Naive thymus-derived CD4-positive, alpha-beta T cell (primary cell): ENCODE measurements at regions not wholly inside any gene's neighbourhood (a gene's known extent, or its start where the extent isn't known, plus 50 kb on each side); places are given as distances from the start of the nearest gene placed in this dataset.

Source experiments
- ATAC-seq: fragments of 150-1000 bp; cut with Tn5 transposase; 2 replicates; pipeline ENCODE4 v1.10.0; 2021; ENCODE audit warnings: mild to moderate bottlenecking, moderate library complexity
- CTCF ChIA-PET: fragments of 350-600 bp; sonication (Branson Sonifier 250); formaldehyde crosslinking; loops from one replicate; lab custom pipeline; 2021; ENCODE audit warnings: antibody characterized with exemption; lab: Charles Lee
- POLR2A ChIA-PET: fragments of 350-600 bp; sonication (Branson Sonifier 250); formaldehyde crosslinking; loops from one replicate; lab custom pipeline; 2021; ENCODE audit warnings: antibody characterized with exemption, inconsistent platforms; lab: Charles Lee
- DNase-seq, 9 donors: peaks; one replicate each; pipeline versions ENCODE4 v3.0.0 to v3.0.0-alpha.2; 2020 to 2022; ENCODE audit warnings: mixed read lengths in 1 of 9
- H3K27ac ChIP-seq: one replicate; pipeline ENCODE4 v1.7.0; 2013; ENCODE audit warnings: mild to moderate bottlenecking, low read depth, low read length, moderate library complexity
- H3K27me3 ChIP-seq, 2 donors: one replicate each; pipeline ENCODE4 v1.7.0; 2013; ENCODE audit warnings: low read length in 2 of 2, mild to moderate bottlenecking in 2 of 2, moderate library complexity in 2 of 2; ENCODE audit not compliant: control insufficient read depth in 2 of 2, insufficient read depth in 2 of 2
- H3K36me3 ChIP-seq, 3 experiments: 1 replicate in 2 of 3; 2 replicates in 1 of 3; pipeline ENCODE4 v1.7.0; 2013; ENCODE audit warnings: low read length in 3 of 3, mild to moderate bottlenecking in 3 of 3, moderate library complexity in 1 of 3; ENCODE audit not compliant: insufficient read depth in 3 of 3, control insufficient read depth in 2 of 3
- H3K4me1 ChIP-seq, 2 donors: one replicate each; pipeline ENCODE4 v1.7.0; 2013; ENCODE audit warnings: low read length in 2 of 2, mild to moderate bottlenecking in 2 of 2, moderate library complexity in 1 of 2; ENCODE audit not compliant: control insufficient read depth in 2 of 2, insufficient read depth in 2 of 2
- H3K4me3 ChIP-seq: 2 replicates; pipeline ENCODE4 v1.7.0; 2013; ENCODE audit warnings: mild to moderate bottlenecking, low read length
- H3K9me3 ChIP-seq, 3 experiments: 1 replicate in 2 of 3; 2 replicates in 1 of 3; pipeline ENCODE4 v1.7.0; 2013; ENCODE audit warnings: low read length in 3 of 3; ENCODE audit not compliant: control insufficient read depth in 2 of 3
- H3K27ac Mint-ChIP-seq, 9 donors: one replicate each; pipeline ENCODE4 v1.8.0; 2020 to 2022; ENCODE audit warnings: mixed read lengths in 9 of 9, mild to moderate bottlenecking in 8 of 9, moderate library complexity in 5 of 9, inconsistent platforms in 2 of 9
- H3K27me3 Mint-ChIP-seq, 5 donors: one replicate each; pipeline ENCODE4 v1.8.0; 2021 to 2022; ENCODE audit warnings: mixed read lengths in 5 of 5, mild to moderate bottlenecking in 1 of 5
- H3K36me3 Mint-ChIP-seq, 5 donors: one replicate each; pipeline ENCODE4 v1.8.0; 2020 to 2022; ENCODE audit warnings: mixed read lengths in 5 of 5, mild to moderate bottlenecking in 3 of 5, inconsistent platforms in 1 of 5
- H3K4me1 Mint-ChIP-seq, 7 donors: one replicate each; pipeline ENCODE4 v1.8.0; 2020 to 2022; ENCODE audit warnings: mixed read lengths in 7 of 7, mild to moderate bottlenecking in 3 of 7, inconsistent platforms in 1 of 7
- H3K4me3 Mint-ChIP-seq, 10 donors: one replicate each; pipeline ENCODE4 v1.8.0; 2020 to 2022; ENCODE audit warnings: mild to moderate bottlenecking in 10 of 10, mixed read lengths in 10 of 10, moderate library complexity in 6 of 10, inconsistent platforms in 2 of 10
- H3K9me3 Mint-ChIP-seq, 11 donors: one replicate each; pipeline ENCODE4 v1.8.0; 2020 to 2022; ENCODE audit warnings: mixed read lengths in 11 of 11, mild to moderate bottlenecking in 4 of 11, inconsistent platforms in 1 of 11, moderate library complexity in 1 of 11
- intact Hi-C, 2 donors: fragments of 100-400 bp; cut with micrococcal nuclease; formaldehyde crosslinking; loops; one replicate each; pipeline ENCODE4 v1.15.1; 2023

GRCh38 chr11:44377914-44378321, 68.0 kb upstream of the ALX4 start:
- Mint-ChIP-seq H3K9me3 (peaks cover 0 to 6% (median 0%) of the 10 kb centered on the region in 11 donors), H3K27ac (no peak overlapping the region), H3K27me3 (peaks cover 0 to 24% (median 13%) of the 10 kb centered on the region in 5 donors), H3K4me3 (no peak overlapping the region), H3K4me1 (peaks cover 0 to 2% (median 0%) of the 10 kb centered on the region in 7 donors), H3K36me3 (no peaks in the 10 kb centered on the region)
- Histone ChIP-seq H3K4me3 (no peak overlapping the region), H3K27ac (no peak overlapping the region), H3K4me1 (no peaks in the 10 kb centered on the region), H3K36me3 (no peaks in the 10 kb centered on the region), H3K27me3 (no peaks in the 10 kb centered on the region), H3K9me3 (no peaks in the 10 kb centered on the region)
- CTCF ChIA-PET, result no interaction called here
- DNase-seq (no peak), ATAC-seq (no peak)
- POLR2A ChIA-PET, result no interaction called here
- intact Hi-C loops, result no loop called here

- no peak for ATAC-seq
- intact Hi-C loops, result no loop called here
- no peak overlapping the region for H3K27ac ChIP-seq
- POLR2A ChIA-PET, result no interaction called here
- H3K27ac Mint-ChIP-seq, result no peak overlapping the region
- CTCF ChIA-PET, result no interaction called here
- H3K9me3 Mint-ChIP-seq, result peaks cover 0 to 6% (median 0%) of the 10 kb centered on the region in 11 donors
- DNase-seq, result no peak
- no peaks in the 10 kb centered on the region for H3K4me1 ChIP-seq
- peaks cover 2 to 29% (median 18%) of the 10 kb centered on the region in 5 donors for H3K27me3 Mint-ChIP-seq
- H3K36me3 Mint-ChIP-seq, result no peaks in the 10 kb centered on the region
- H3K4me3 Mint-ChIP-seq, result no peak overlapping the region
- H3K4me1 Mint-ChIP-seq, result peaks cover 0 to 2% (median 0%) of the 10 kb centered on the region in 7 donors
- H3K9me3 ChIP-seq, result no peaks in the 10 kb centered on the region
- H3K4me3 ChIP-seq, result no peak overlapping the region
- H3K27me3 ChIP-seq, result no peaks in the 10 kb centered on the region
- no peaks in the 10 kb centered on the region for H3K36me3 ChIP-seq
Measured at GRCh38 chr11:44379141-44380008, 69.4 kb upstream of the ALX4 start.

DNA sequence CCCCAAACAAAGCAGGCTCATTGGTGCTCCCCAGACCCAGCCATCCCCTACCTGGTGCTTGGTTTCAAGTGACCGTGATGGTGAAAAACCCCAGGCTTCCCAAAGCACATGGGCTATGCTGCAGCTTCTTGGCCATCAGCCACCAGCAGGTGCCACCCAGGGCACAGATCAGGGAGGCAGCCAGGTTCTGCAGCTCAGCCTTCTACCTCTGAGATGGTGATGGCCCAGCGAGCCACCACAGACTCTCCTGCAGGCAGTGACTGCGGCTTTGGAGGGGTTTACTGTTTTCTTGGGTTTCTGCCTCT, 70.0 kb upstream of the ALX4 start:
- peaks cover 2 to 33% (median 23%) of the 10 kb centered on the region in 5 donors for H3K27me3 Mint-ChIP-seq
- Histone ChIP-seq H3K27me3 (no peaks in the 10 kb centered on the region), H3K27ac (no peak overlapping the region), H3K4me1 (no peaks in the 10 kb centered on the region), H3K9me3 (no peaks in the 10 kb centered on the region), H3K36me3 (no peaks in the 10 kb centered on the region), H3K4me3 (no peak overlapping the region)
- POLR2A ChIA-PET, result no interaction called here
- no peak overlapping the region for H3K4me3 Mint-ChIP-seq
- H3K4me1 Mint-ChIP-seq, result peaks cover 0 to 2% (median 0%) of the 10 kb centered on the region in 7 donors
- H3K27ac Mint-ChIP-seq, result no peak overlapping the region
- intact Hi-C loops, result no loop called here
- DNase-seq (no peak), ATAC-seq (no peak)
- CTCF ChIA-PET, result no interaction called here
- no peaks in the 10 kb centered on the region for H3K36me3 Mint-ChIP-seq
- peaks cover 0 to 6% (median 0%) of the 10 kb centered on the region in 11 donors for H3K9me3 Mint-ChIP-seq

DNA sequence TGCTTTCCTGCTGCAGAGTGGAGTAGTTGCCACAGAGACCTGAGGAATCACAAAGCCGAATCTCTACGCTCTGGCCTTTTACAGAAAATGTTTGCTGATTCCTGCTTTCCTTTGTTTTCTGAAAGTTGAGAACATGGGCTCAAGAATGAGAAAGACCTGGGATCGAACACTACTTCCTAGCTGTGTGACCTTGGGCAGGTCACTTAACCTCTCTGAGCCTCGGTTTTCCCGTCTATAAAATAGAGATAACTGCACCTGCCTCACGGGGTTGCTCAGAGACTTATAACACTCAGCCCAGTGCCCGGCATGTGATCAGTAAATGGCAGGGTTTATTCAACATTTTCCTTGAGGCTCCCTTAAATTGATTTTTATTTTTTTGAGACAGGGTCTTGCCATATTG, 70.9 kb upstream of the ALX4 start:
- no peaks in the 10 kb centered on the region for H3K4me1 ChIP-seq
- H3K27me3 ChIP-seq, result no peaks in the 10 kb centered on the region
- CTCF ChIA-PET, result no interaction called here
- ATAC-seq (no peak), DNase-seq (no peak)
- Mint-ChIP-seq H3K9me3 (peaks cover 0 to 6% (median 0%) of the 10 kb centered on the region in 11 donors), H3K36me3 (no peaks in the 10 kb centered on the region), H3K27me3 (peaks cover 2 to 42% (median 30%) of the 10 kb centered on the region in 5 donors), H3K4me1 (peaks cover 0 to 2% (median 0%) of the 10 kb centered on the region in 7 donors), H3K27ac (no peak overlapping the region), H3K4me3 (no peak overlapping the region)
- H3K4me3 ChIP-seq, result no peak overlapping the region
- intact Hi-C loops, result no loop called here
- no peaks in the 10 kb centered on the region for H3K9me3 ChIP-seq
- POLR2A ChIA-PET, result no interaction called here
- no peaks in the 10 kb centered on the region for H3K36me3 ChIP-seq
- H3K27ac ChIP-seq, result no peak overlapping the region

GRCh38 chr11:44381261-44381660, 71.3 kb upstream of the ALX4 start:
- no peaks in the 10 kb centered on the region for H3K9me3 ChIP-seq
- no peaks in the 10 kb centered on the region for H3K36me3 ChIP-seq
- Mint-ChIP-seq H3K9me3 (peaks cover 0 to 5% (median 0%) of the 10 kb centered on the region in 11 donors), H3K36me3 (no peaks in the 10 kb centered on the region), H3K27ac (no peak overlapping the region), H3K4me1 (peaks cover 0 to under 1% (median 0%) of the 10 kb centered on the region in 7 donors), H3K27me3 (peaks cover 2 to 43% (median 32%) of the 10 kb centered on the region in 5 donors), H3K4me3 (no peak overlapping the region)
- intact Hi-C loops, result no loop called here
- no peak overlapping the region for H3K27ac ChIP-seq
- ChIA-PET CTCF (no interaction called here), POLR2A (no interaction called here)
- no peak overlapping the region for H3K4me3 ChIP-seq
- H3K4me1 ChIP-seq, result no peaks in the 10 kb centered on the region
- DNase-seq, result no peak
- no peak for ATAC-seq
- H3K27me3 ChIP-seq, result no peaks in the 10 kb centered on the region

GRCh38 chr11:44382118-44382517, 72.2 kb upstream of the ALX4 start:
- DNase-seq (no peak), ATAC-seq (no peak)
- no peaks in the 10 kb centered on the region for H3K4me1 ChIP-seq
- H3K27me3 ChIP-seq, result no peaks in the 10 kb centered on the region
- H3K36me3 ChIP-seq, result no peaks in the 10 kb centered on the region
- Mint-ChIP-seq H3K27me3 (peaks cover 2 to 46% (median 32%) of the 10 kb centered on the region in 5 donors), H3K4me1 (no peaks in the 10 kb centered on the region), H3K9me3 (peaks cover 0 to 5% (median 0%) of the 10 kb centered on the region in 11 donors), H3K4me3 (no peak overlapping the region), H3K36me3 (no peaks in the 10 kb centered on the region), H3K27ac (no peak overlapping the region)
- ChIA-PET CTCF (no interaction called here), POLR2A (no interaction called here)
- no peaks in the 10 kb centered on the region for H3K9me3 ChIP-seq
- H3K27ac ChIP-seq, result no peak overlapping the region
- intact Hi-C loops, result no loop called here
- H3K4me3 ChIP-seq, result no peak overlapping the region
